NCI-H2107 treated with DMSO at 0.1 percent for 48 hours (cell line): ENCODE measurements at regions not wholly inside any gene's neighbourhood (a gene's known extent, or its start where the extent isn't known, plus 50 kb on each side); places are given as distances from the start of the nearest gene placed in this dataset.
A peak's percentile ranks its signal among the peaks of the same experiment; 100 is the strongest.
"Not testable (repeated sequence)": the region's sequence is repeated elsewhere in the genome, so short reads cannot be mapped to it uniquely, and the experiment has no call there.

ENCODE experiments used
- DNase-seq: peaks from one replicate; lab custom pipeline; 2025; ENCODE audit not compliant: unreplicated experiment; lab: John Stamatoyannopoulos, UW

GRCh38 chr11:38900211-38900610 lies 2302.2 kb upstream of the RAG2 start:
- DNase-seq, result no peak

- DNase-seq, result not testable (repeated sequence)
Measured at GRCh38 chr11:38894201-38894600, 2296.2 kb upstream of the RAG2 start.

- no peak for DNase-seq
Measured at GRCh38 chr11:38884145-38884865, 2286.3 kb upstream of the RAG2 start.

- no peak for DNase-seq
Measured at GRCh38 chr11:38867338-38867737, 2269.3 kb upstream of the RAG2 start.

- DNase-seq, result no peak
Measured at GRCh38 chr11:38865922-38866321, 2267.9 kb upstream of the RAG2 start.

- no peak for DNase-seq
Measured at GRCh38 chr11:38842991-38843390, 2245.0 kb upstream of the RAG2 start.

GRCh38 chr11:38839071-38839470 lies 2241.0 kb upstream of the RAG2 start:
- no peak for DNase-seq

- DNase-seq, result no peak
Measured at GRCh38 chr11:38835966-38836365, 2237.9 kb upstream of the RAG2 start.

GRCh38 chr11:38824573-38824972 lies 2226.5 kb upstream of the RAG2 start:
- no peak for DNase-seq

GRCh38 chr11:38821786-38822185 lies 2223.8 kb upstream of the RAG2 start:
- not testable (repeated sequence) for DNase-seq

GRCh38 chr11:38819981-38820380 lies 2221.9 kb upstream of the RAG2 start:
- no peak for DNase-seq

GRCh38 chr11:38818720-38819119 lies 2220.7 kb upstream of the RAG2 start:
- DNase-seq, result no peak

- no peak for DNase-seq
Measured at GRCh38 chr11:38814670-38815069, 2216.6 kb upstream of the RAG2 start.

- no peak for DNase-seq
Measured at GRCh38 chr11:38809521-38809920, 2211.5 kb upstream of the RAG2 start.

GRCh38 chr11:38796281-38796680 lies 2198.2 kb upstream of the RAG2 start:
- no peak for DNase-seq

- no peak for DNase-seq
Measured at GRCh38 chr11:38795027-38795426, 2197.0 kb upstream of the RAG2 start.

GRCh38 chr11:38791346-38791961 lies 2193.4 kb upstream of the RAG2 start:
- DNase-seq, result peak; percentile 22

- no peak for DNase-seq
Measured at GRCh38 chr11:38788561-38788960, 2190.5 kb upstream of the RAG2 start.

GRCh38 chr11:38784164-38784563 lies 2186.1 kb upstream of the RAG2 start:
- no peak for DNase-seq

- DNase-seq, result no peak
Measured at GRCh38 chr11:38766796-38767195, 2168.8 kb upstream of the RAG2 start.

- no peak for DNase-seq
Measured at GRCh38 chr11:38759394-38759793, 2161.4 kb upstream of the RAG2 start.

- no peak for DNase-seq
Measured at GRCh38 chr11:38756537-38756936, 2158.5 kb upstream of the RAG2 start.

GRCh38 chr11:38751421-38751820 lies 2153.4 kb upstream of the RAG2 start:
- DNase-seq, result no peak
